HG03565 (cell line): ENCODE measurements at regions not wholly inside any gene's neighbourhood (a gene's known extent, or its start where the extent isn't known, plus 50 kb on each side); places are given as distances from the start of the nearest gene placed in this dataset.
"Not testable (repeated sequence)": the region's sequence is repeated elsewhere in the genome, so short reads cannot be mapped to it uniquely, and the experiment has no call there.

Experiments
- ATAC-seq: cut with Tn5 transposase; IDR thresholded peaks from one replicate; pipeline ENCODE4 v1.9.1; 2021; ENCODE audit warnings: mild to moderate bottlenecking, moderate library complexity; ENCODE audit not compliant: unreplicated experiment

DNA sequence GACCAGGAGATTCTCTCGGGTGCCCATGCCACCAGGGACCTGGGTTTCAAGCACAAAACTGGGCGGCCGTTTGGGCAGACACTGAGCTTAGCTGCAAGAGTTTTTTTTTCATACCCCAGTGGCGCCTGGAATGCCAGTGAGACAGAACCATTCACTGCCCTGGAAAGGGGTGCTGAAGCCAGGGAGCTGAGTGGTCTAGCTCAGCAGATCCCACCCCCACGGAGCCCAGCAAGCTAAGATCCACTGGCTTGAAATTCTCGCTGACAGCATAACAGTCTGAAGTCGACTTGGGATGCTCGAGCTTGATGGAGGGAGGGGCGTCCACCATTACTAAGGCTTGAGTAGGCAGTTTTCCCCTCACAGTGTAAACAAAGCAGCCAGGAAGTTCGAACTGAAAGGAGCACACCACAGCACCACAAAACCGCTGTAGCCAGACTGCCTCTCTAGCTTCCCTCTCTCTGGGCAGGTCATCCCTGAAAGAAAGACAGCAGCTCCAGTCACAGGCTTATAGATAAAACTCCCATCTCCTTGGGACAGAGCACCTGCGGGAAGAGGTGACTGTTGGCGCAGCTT lies 157.7 kb downstream of the GIPC2 start:
- not testable (repeated sequence) for ATAC-seq

DNA sequence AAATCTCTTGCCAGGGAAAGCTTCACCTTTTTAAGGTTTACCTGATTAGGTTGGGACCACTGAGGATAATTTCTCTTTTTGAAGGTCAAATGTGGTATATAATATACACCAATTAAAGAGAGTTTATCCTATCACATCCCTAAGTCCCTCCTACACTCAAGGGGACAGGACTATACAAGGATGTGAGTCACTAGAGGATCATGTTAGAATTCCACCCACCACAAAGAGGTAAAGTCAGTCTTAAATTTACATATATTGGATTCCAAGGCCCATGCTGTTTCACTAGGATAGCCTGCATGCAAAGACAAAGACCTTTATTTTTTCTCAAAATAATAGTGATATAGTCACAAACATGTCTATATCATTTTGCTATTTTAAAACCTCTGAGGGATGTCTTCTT lies 164.4 kb downstream of the GIPC2 start:
- no peak for ATAC-seq

DNA sequence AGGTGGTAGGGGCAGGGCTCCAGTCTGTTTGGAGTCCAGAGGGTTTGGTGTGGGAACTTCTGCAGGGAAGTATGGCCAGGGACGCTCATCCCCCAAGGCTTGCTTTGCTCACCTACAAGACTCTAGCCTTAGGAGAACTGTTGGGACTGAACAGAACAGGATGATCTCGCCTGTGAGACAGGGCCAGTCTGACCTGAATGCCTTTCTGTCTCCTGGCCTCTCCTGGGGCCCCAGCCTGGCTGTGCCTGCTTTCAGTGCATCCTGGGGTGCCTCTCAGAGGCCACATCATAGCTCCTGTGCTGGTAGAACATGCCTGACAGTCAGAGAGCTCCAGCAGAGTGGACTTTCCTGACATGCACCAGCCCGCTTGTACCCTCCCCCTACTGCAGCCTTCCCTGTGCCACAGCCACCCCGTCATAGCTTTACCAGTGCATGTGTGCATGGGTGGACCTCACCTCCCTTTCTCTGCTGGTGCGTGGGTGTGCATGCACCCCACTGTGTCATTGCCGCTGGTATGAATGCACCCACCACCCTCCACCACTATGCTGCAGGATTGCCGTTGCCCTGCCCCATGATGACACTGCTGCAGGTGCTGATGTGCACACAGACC lies 165.8 kb downstream of the GIPC2 start:
- ATAC-seq: no peak

DNA sequence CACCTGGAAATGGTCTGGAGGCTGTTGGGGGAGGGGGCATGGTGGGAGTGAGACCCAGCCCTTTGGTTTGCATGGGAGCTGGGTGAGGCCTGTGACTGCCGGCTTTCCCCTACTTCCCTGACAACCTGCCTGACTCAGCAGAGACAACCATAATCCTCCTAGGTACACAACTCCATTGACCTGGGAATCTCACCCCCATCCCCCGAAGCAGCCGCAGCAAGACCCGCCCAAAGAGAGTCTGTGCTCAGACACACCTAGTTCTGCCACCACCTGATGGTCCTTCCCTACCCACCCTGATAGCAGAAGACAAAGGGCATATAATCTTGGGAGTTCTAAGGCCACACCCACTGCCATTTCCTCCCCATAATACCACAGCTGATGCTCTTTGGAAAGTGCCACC lies 168.6 kb downstream of the GIPC2 start:
- ATAC-seq: no peak

DNA sequence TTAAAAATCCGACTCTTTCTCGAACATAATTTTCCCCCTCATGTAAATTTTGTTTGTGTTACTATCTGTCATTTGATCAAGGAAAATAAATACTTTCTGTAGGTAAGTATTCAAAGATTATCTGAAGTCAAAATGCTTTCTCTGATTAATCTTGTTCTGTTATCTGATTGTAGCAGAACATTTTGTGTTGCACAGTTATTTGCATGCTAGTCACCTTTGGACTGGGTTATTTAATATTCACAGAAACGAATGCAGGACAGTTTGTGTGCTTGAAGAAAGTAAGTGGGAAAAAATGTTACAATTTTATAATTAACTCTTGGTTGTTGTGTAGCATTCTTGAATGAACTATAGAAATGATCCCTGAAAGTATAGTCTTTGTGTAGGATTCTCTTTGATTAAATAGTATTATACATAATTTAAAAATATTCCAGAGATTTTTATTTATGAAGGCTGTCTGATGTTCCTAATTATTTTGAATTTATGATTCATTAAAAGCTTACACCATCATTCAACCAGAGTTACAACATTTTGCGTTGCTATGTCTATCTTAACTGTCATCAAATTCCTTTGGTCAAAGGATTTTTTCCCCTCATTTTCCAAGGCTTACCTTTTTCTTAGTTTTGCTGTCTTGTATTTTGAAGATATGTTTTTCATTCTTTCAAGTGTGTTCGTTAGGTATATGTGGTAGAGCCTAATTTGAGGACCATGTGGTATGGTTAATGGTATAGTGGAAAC lies 176.6 kb downstream of the GIPC2 start:
- ATAC-seq: no peak

DNA sequence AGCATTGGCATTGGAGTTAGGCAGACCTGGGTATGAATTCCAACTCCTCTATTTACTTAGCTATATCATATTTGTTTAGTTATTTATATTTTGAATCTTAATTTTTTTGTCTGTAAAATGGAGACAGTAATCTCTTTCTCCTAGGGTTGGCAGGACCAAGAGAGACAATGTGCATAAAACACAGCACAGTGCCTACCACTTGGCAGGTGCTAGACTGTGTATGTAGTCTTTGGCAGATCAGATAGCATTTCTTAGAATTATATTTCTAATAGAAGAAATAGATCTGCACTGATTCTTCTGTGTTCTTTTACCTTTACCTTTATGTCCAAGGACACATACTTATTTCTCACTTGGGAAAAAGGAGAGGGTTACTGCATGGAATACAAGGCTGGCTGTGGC lies 177.2 kb downstream of the GIPC2 start:
- ATAC-seq: no peak

DNA sequence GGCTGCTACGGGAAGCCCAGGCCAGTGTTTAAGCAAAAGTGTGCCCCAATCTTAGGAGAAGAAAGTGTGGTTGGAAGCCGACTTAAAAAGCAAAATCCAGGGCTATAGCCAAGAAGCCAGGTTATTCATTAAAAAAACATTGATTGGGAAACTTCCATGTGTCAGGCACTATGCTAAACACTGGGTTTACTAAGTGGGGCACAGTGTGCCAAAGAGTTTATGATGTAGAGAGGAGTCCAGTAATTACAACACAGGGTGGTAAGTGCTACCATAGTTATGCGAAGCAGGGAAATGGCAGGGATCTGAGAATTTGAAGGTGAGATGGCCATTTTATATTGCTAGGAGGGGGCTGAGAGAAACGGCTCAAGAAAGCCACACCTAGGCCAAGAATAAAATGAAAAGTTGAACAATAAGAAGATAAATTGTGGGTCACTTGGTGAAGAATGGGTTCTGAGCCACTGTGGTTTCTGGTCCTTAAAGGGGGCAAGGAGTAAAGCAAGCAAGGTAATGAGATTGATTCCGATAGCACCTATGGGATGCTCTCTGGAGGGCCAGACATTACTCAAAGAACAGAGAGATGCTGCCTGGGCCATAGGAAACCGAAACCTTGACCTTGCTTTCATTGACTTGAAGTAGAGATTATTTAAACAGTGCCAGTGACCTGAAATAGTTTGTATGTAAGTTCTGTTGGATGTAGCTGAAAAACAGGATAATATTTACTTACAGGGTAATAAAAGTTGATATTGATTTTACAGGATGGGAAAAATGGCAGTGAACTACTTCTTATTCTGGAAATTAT lies 177.8 kb downstream of the GIPC2 start:
- ATAC-seq: no peak

DNA sequence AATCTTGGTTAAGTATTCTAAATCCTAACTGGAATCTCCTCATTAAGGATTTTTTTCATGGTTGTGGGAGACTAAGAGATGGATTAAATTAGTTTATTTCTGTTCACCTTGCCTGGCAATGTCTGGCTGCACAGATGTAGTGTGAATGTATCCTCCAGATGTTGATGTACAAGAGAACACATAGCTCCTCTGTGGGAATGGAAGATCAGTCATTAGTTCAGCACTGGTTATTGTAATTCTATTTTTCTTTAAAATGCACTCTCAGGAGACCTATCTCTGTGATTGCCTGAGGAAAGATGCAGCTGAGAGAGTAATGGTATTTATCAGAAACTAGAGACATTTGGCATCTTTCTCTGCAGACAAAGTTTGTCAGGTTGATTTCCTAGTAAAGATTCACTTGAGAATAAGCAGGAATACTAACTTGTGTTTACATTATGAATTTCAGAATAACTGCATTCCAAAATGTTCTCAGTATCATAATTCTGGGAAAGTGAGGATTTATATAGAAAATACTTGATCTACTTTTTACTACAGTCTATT lies 178.6 kb downstream of the GIPC2 start:
- no peak for ATAC-seq

DNA sequence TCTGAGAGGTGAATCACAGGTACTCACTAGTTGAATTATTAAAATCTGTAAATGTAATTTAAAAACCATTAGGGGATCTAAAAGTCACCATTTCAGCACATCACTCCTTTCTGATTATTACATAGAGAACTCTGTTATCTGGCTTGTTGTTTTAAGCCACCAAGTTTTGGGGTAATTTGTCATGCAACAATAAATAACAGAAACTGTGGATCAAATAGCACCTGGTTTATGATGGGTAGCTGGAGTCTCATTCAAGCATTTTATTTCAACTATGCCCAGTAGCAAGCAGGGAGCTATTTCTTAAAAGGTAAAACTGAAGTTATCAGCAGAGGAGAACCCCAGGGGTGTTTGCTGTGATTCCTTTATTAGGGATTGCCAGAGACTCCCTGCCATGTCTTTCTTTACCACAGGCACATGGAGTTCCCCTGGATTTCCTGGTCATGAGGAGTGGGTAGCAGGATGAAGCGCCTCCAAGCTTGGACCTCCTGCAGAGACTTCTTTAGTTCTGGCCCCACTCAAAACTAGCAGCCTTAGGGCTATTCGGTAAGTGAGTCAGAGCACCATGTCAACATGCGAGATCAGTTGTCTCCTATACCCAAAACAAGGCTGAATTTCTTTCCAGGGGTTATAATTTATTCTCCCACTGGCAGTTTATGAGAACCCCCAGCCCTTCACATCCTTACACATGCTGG lies 179.2 kb downstream of the GIPC2 start:
- ATAC-seq: no peak

DNA sequence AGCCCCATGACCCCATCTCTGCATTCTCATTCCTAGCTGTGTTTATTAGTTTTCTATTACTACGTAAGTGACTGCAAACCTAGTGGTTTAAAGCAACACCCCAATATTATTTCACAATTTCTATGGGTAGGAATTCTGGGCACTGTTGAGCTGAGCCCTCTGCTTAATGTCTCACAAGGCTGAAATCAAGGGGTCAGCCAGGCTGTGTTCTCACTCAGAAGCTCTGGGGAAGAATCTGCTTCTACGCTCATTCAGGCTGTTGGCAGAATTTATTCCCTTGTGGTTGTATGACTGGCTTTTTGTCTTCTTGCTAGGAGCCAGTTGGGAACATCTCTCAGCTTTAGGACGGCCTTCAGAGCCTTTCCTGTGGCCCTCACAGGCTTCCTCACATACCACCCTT lies 181.0 kb downstream of the GIPC2 start:
- ATAC-seq: no peak

DNA sequence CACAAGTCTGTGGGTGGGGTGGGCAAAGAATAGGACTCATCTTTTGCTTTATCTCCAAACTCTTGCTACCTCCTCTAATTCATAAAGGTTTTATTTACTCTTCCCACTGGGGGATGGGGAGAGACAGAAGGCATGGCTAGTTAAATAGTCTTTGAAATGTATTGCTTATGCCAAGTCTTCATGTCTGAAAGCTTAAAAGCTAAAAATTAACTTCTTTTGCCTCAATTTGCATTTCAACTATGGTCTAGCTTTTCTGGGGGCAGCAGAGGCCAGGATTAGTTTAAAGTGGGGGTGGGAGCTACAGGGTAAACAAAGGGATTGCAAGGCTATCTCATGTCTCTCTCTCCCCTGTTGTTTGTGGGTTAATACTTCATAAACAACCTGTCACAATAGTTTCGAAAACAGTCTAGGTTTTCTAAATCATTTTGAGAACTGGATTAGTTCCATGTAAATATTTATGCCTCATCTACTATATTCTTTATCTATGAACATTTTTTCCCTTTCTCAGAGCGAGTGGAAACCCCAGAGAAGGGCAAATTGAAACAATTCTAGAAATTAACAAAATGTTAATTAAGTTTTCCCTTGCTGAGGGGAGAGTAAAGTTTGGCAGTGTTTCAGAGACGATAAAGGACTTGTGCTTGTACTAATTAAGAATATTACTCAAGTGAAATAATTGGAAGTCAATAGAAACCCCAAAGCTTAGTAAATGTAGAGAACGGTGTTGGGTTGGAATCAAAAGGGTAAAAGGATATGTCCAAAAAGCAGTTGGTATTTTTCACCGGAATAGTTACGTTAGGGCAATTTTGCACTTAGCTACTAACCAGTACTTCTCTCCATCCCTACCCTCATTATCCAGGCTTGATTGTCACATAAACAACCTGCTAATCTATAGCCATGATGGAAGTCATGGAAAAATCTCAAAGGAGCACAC lies 182.2 kb downstream of the GIPC2 start:
- ATAC-seq: no peak

DNA sequence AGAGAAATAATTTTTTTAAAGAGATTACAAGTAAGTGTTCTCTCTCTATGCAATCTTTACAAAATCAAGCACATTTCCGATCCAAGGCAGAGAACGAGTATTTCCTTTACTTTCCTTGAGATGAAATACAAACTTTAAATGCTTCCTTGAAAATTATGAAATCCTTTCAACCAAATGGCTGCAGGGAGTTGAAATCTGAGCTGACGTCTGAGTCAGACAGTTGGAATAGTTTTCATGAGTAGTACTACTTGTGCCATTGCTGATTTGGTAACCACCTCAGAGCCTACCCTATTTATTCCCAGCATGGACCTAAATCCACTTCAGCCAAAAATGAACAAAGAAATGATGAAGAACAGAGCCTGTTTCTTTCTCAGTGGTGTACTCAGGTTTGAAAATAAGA lies 183.6 kb downstream of the GIPC2 start:
- no peak for ATAC-seq

DNA sequence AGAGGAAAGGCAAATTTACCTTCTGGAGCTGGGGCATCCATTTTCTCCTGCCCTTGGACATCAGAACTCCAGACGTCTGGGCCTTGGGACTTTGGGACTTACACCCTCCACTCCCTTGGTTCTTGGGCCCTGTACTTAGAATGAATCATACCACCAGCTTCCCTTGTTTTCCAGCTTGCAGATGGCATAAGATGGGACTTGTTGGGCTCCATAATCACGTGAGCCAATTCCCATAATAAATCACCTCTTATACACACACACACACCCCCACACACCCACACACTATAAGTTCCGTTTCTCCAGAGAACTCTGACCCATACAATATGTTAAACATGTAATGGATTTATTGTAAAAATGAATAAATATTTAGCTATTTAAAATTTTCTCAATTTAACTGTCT lies 185.7 kb downstream of the GIPC2 start:
- ATAC-seq: no peak

DNA sequence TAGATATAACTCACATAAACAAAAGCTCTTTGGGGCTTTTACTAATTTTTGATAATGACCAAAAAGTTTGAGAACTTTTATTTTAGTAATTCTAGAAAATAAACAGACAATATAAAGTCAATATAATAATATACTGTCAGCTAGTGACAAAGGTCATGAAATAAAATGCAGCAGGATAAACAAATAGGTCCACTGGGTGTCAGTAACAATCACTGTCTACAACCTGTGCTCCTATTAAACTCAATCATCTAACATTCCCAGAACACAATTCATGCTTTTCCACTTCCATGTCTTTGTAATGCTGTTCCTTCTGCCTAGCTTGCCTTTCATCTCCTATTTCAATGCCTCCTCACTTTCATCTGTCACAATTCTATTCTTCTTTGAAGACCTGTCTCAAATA lies 186.1 kb downstream of the GIPC2 start:
- ATAC-seq: no peak

DNA sequence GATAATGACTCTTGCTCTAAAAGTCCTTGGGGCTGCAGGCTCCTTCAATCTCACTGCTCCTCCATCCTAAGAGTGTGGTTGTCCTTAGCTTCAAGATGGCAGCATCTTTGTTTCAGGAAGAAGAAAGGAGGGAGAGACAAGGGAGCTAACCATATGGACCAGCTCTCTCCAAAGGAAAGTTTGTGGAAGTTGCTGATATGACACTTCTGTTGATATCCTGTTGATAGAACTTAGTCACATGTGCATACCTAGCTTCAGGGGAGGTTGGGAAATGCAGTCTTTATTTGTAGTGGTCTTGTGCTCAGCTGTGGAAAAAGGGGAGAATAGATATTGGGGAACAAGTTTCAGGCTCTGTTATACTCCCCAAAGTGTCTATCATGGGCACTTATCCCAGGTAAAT lies 186.9 kb downstream of the GIPC2 start:
- ATAC-seq: no peak

DNA sequence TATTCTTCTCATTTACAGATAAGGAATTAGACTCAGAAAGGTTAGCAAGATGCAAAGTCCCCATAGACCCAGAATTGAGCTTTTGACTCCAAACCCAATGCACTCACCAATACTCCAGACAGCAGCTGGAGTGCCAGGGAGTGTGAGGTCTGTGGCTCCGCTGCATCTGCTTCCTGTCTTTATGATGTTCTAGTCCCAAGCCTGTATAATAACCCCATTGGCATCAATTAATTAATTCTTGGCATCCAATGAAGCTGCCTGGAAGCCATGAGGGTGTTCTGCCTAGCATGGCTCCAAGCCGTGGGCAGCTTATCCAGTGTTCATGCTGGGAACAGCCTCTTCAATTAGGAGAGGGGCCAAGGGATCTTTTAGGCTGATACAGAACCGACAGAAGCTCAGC lies 188.7 kb downstream of the GIPC2 start:
- ATAC-seq: no peak

DNA sequence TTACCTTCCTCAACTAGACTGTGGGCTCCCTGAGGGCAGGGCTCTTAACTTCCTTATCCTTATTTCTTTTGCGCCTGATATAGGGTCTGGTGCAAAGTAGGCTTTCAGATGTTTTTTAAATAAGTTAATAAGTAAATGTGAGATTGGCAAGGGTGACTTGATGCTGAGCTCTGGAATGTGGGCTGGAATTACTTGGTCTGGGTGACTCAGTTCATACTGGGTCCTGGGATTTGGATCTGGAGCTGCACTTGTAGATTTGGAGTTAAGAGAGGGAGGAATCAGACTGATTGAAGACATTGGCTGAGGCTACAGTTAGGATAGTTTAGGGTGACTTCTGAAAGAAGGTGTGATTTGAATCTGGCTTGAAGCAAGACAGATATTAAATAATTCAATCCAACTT lies 190.9 kb downstream of the GIPC2 start:
- ATAC-seq: no peak

DNA sequence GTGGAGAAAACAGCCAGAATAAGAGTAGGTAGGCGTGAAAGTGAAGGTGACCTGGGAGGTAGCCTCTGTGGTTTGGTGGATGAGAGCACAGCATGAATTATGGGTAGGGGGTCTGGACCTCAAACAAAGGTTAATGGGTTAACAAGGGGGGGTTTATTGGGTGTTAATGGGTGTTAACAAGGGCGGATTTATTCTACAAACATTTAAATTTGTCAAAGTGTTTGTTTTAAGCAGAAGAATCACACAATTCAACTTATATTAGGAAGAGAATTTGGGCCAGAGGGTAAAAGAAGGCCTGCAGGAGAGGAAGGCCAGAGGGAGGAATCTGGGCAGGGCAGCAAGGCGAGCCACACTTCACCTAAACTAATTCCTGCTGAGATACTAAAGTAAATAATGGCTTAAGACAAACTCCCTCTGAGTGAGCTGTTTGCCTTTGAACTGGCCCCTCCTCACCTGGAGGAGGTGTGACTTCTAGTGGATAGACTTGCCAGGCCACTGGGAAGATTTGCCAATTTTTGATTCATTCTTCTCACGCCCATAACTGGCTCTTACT lies 191.7 kb downstream of the GIPC2 start:
- no peak for ATAC-seq

DNA sequence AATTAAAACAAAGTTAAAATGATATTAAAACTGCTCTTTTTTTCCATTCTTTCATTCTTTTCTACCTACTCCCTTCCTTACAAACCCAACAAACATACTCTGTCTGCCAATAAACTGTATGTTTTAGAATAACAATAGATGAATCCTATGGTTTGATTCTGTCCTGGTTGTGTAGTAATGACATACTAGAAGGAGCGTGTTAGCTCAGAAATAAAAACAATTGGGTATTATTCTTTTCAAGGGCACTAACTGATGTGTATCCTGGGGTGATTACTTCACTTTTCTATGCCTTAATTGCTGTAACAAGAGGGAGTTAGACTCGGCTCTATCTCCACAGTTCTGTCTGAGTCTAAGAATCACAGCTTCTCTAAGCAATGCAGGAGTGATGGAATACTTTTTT lies 194.4 kb downstream of the GIPC2 start:
- ATAC-seq: no peak

DNA sequence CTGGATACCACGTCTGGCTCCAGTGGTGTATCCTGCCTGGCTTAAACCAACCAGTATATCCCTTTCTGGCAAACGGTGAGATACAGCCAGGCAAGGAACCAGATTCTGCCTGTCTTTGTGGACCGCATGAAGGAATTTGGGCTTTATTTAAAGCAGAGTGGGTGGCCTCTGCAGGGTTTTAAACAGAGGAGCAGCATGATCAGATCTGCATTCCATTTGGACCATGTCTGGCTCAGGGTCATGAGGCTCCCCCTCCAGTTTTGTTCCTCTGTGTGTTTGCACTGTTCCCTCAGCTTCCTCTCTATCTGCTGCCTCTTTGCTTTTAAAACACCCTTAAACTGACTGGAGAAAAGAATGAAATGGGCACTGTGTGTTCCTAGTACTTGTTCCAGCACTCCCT lies 195.0 kb downstream of the GIPC2 start:
- ATAC-seq: no peak
